Esophagus squamous epithelium (tissue), 4 donors: ENCODE measurements at regions not wholly inside any gene's neighbourhood (a gene's known extent, or its start where the extent isn't known, plus 50 kb on each side); places are given as distances from the start of the nearest gene placed in this dataset.

Experiments used
- POLR2A ChIP-seq, 4 donors: fragments of 450-650 bp; IDR thresholded peaks; one replicate each; pipeline ENCODE4 v1.6.1; 2017; ENCODE audit warnings: antibody characterized with exemption in 4 of 4, mild to moderate bottlenecking in 4 of 4, moderate library complexity in 3 of 4
- TF ChIP-seq, protein P1 (sequence below), 6 experiments: fragments of 450-650 bp in 4 of 6; fragments of 200-600 bp in 2 of 6; sonication (generic) in 2 of 6; IDR thresholded peaks; one replicate each; pipeline ENCODE4 v1.5.1; 2016 to 2019; ENCODE audit warnings: antibody characterized with exemption in 6 of 6, mild to moderate bottlenecking in 4 of 6, moderate library complexity in 4 of 6

DNA sequence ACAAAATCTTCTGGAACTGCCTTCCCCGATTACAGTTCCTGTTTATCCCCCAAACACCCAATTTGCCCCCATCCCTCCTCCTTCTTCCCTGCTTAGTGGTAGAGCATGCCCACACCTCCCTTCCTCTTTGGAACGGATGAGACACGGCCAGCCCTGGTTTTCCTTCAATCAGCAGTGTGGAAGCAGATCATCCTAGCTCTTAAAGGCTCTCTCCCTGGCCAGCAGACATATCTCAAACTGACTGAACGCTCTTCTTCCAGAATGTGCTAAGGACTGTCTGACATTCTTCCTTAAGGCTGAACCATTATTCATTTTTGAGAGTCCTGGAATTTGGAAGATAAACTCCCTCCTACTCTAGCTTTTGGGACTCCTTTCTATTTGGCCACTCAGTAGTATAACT is 161.1 kb downstream of the TRIML1 start:
- TF ChIP-seq, protein P1, sequence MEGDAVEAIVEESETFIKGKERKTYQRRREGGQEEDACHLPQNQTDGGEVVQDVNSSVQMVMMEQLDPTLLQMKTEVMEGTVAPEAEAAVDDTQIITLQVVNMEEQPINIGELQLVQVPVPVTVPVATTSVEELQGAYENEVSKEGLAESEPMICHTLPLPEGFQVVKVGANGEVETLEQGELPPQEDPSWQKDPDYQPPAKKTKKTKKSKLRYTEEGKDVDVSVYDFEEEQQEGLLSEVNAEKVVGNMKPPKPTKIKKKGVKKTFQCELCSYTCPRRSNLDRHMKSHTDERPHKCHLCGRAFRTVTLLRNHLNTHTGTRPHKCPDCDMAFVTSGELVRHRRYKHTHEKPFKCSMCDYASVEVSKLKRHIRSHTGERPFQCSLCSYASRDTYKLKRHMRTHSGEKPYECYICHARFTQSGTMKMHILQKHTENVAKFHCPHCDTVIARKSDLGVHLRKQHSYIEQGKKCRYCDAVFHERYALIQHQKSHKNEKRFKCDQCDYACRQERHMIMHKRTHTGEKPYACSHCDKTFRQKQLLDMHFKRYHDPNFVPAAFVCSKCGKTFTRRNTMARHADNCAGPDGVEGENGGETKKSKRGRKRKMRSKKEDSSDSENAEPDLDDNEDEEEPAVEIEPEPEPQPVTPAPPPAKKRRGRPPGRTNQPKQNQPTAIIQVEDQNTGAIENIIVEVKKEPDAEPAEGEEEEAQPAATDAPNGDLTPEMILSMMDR (IDR thresholded peaks at IDR 0.05) = no peak
- no peak for TF ChIP-seq POLR2A (IDR thresholded peaks at IDR 0.05)
